ENCODE measurements at regions not wholly inside any gene's neighbourhood (a gene's known extent, or its start where the extent isn't known, plus 50 kb on each side); places are given as distances from the start of the nearest gene placed in this dataset.

DNA sequence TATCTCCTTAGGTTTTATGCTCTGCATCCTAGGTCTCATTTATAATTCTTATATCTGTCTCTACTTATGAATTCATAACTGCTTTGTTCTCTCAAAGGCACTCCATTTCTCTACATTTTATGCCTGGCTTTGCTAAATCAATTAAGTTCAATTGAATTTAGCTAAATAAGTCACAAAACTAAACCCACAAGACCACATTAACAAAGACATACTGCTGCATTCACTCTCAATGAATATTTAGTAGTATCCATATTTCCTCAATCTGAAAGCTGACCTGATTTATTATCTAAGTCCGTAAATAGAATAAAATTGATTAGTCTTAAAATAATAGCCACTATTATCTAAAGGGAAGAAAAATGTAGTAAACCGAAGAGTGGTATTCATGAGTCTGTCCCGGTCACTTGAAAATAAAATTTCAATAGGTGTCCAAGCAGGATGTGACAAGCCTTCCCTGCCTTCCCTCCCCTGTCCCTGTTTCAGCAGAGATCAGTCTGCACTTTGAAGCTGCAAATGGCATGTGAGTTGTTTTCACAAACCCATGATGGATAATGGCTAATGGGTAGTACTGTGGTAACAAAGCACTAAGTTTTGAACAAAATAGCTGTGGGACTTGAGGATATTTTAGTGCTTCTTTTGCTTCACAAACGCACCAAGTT is 295.0 kb upstream of the NCAM2 start:
- no peaks in the 10 kb centered on the region for H3K4me1 ChIP-seq (ENCODE audit: insufficient read depth, low read length)
- no peaks in the 10 kb centered on the region for H3K9me3 ChIP-seq (ENCODE audit: insufficient read depth, low read length, severe bottlenecking)
- no peak overlapping the region for H2AFZ ChIP-seq (ENCODE audit: low read depth, low read length)
- H4K20me1 ChIP-seq (ENCODE audit: insufficient read depth, low read length), result no peaks in the 10 kb centered on the region
- no peak for DNase-seq
- no peak overlapping the region for H3K9ac ChIP-seq (ENCODE audit: low read depth, low read length)
- ATAC-seq (ENCODE audit: insufficient read depth, low read depth), result no peak
- no peaks in the 10 kb centered on the region for H3K36me3 ChIP-seq (ENCODE audit: insufficient read depth, low read length)
- no peak overlapping the region for H3K4me2 ChIP-seq (ENCODE audit: insufficient read depth, low read length)
- H3K27me3 ChIP-seq (ENCODE audit: insufficient read depth, low read length, poor library complexity), result no peaks in the 10 kb centered on the region
- no peak overlapping the region for H3K27ac ChIP-seq (ENCODE audit: low read length)
- H3K79me2 ChIP-seq (ENCODE audit: insufficient read depth, low read length), result no peaks in the 10 kb centered on the region
- TF ChIP-seq EZH2 (IDR thresholded peaks at IDR 0.05; ENCODE audit: borderline replicate concordance, low read depth, low read length, severe bottlenecking), result no peak
- TF ChIP-seq, protein P1, sequence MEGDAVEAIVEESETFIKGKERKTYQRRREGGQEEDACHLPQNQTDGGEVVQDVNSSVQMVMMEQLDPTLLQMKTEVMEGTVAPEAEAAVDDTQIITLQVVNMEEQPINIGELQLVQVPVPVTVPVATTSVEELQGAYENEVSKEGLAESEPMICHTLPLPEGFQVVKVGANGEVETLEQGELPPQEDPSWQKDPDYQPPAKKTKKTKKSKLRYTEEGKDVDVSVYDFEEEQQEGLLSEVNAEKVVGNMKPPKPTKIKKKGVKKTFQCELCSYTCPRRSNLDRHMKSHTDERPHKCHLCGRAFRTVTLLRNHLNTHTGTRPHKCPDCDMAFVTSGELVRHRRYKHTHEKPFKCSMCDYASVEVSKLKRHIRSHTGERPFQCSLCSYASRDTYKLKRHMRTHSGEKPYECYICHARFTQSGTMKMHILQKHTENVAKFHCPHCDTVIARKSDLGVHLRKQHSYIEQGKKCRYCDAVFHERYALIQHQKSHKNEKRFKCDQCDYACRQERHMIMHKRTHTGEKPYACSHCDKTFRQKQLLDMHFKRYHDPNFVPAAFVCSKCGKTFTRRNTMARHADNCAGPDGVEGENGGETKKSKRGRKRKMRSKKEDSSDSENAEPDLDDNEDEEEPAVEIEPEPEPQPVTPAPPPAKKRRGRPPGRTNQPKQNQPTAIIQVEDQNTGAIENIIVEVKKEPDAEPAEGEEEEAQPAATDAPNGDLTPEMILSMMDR (IDR thresholded peaks at IDR 0.05; ENCODE audit: borderline replicate concordance, extremely low read depth, low read length, poor library complexity, severe bottlenecking), result no peak
- no peak overlapping the region for H3K4me3 ChIP-seq (ENCODE audit: low read depth in 1 of 2, low read length in 2 of 2)

DNA sequence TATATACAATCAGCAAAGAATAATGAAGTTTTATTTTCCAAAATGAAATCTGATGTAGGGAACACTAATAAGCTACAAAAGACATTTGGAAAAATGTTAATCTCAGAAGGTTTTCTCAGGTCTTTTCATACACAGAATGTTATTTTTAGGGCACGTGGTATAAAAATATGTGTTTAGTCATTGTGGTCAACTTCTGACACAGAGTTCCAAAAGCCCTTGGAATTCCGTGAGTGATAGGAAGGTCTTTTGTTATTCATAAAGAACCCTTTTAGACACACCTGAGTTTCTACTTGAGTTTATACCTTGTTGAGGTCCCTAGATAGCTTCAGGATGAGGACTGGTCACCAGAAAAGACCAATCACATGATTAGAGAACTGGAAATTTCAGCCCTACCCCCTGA is 277.6 kb upstream of the NCAM2 start:
- ATAC-seq (ENCODE audit: insufficient read depth, low read depth), result no peak
- DNase-seq, result no peak

DNA sequence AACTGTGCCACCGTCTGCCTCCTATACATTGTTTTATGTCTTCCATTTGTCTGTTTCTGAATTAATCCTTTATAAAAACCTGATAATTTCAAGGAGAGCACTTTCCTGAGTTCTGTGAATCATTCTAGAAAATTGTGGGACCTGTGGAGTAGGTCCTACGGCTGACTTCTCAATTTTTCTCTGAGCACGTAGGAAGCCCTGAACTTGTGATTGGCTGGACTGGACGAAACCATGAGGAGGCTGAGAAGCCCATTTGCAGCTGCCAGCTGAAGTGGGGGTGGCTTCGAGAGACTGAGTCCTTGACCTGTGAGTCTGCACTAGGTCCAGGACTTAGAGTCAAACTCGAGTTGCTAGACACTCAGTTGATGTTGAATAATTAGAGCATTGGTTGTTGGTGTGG is 277.1 kb upstream of the NCAM2 start:
- Histone ChIP-seq H3K27ac (ENCODE audit: low read length) (no peak overlapping the region), H3K27me3 (ENCODE audit: insufficient read depth, low read length, poor library complexity) (no peaks in the 10 kb centered on the region), H3K36me3 (ENCODE audit: insufficient read depth, low read length) (no peaks in the 10 kb centered on the region), H3K9ac (ENCODE audit: low read depth, low read length) (no peak overlapping the region), H4K20me1 (ENCODE audit: insufficient read depth, low read length) (no peaks in the 10 kb centered on the region), H3K4me2 (ENCODE audit: insufficient read depth, low read length) (no peak overlapping the region), H3K9me3 (ENCODE audit: insufficient read depth, low read length, severe bottlenecking) (no peaks in the 10 kb centered on the region), H3K4me3 (ENCODE audit: low read depth in 1 of 2, low read length in 2 of 2) (no peak overlapping the region), H3K79me2 (ENCODE audit: insufficient read depth, low read length) (no peaks in the 10 kb centered on the region), H2AFZ (ENCODE audit: low read depth, low read length) (no peak overlapping the region), H3K4me1 (ENCODE audit: insufficient read depth, low read length) (no peaks in the 10 kb centered on the region)
- no peak for TF ChIP-seq EZH2 (IDR thresholded peaks at IDR 0.05; ENCODE audit: borderline replicate concordance, low read depth, low read length, severe bottlenecking)
- TF ChIP-seq, protein P1 (IDR thresholded peaks at IDR 0.05; ENCODE audit: borderline replicate concordance, extremely low read depth, low read length, poor library complexity, severe bottlenecking), result no peak
- DNase-seq (no peak), ATAC-seq (ENCODE audit: insufficient read depth, low read depth) (no peak)

More for the DNA sequence above, 277.6 kb upstream of the NCAM2 start:
- Histone ChIP-seq H3K79me2 (ENCODE audit: insufficient read depth, low read length) (no peaks in the 10 kb centered on the region), H3K27ac (ENCODE audit: low read length) (no peak overlapping the region), H2AFZ (ENCODE audit: low read depth, low read length) (no peak overlapping the region), H3K4me1 (ENCODE audit: insufficient read depth, low read length) (no peaks in the 10 kb centered on the region), H3K4me2 (ENCODE audit: insufficient read depth, low read length) (no peak overlapping the region), H3K4me3 (ENCODE audit: low read depth in 1 of 2, low read length in 2 of 2) (no peak overlapping the region), H3K9me3 (ENCODE audit: insufficient read depth, low read length, severe bottlenecking) (no peaks in the 10 kb centered on the region), H4K20me1 (ENCODE audit: insufficient read depth, low read length) (no peaks in the 10 kb centered on the region), H3K27me3 (ENCODE audit: insufficient read depth, low read length, poor library complexity) (no peaks in the 10 kb centered on the region), H3K36me3 (ENCODE audit: insufficient read depth, low read length) (no peaks in the 10 kb centered on the region), H3K9ac (ENCODE audit: low read depth, low read length) (no peak overlapping the region)
- TF ChIP-seq, protein P1 (IDR thresholded peaks at IDR 0.05; ENCODE audit: borderline replicate concordance, extremely low read depth, low read length, poor library complexity, severe bottlenecking), result no peak
- no peak for TF ChIP-seq EZH2 (IDR thresholded peaks at IDR 0.05; ENCODE audit: borderline replicate concordance, low read depth, low read length, severe bottlenecking)

All from DND-41 (cell line).